ENCODE measurements at regions not wholly inside any gene's neighbourhood (a gene's known extent, or its start where the extent isn't known, plus 50 kb on each side); places are given as distances from the start of the nearest gene placed in this dataset.

GRCh38 chr11:31964181-31964580 lies 126.7 kb upstream of the RCN1 start:
- DNase-seq (ENCODE audit: low spot score) = no peak

GRCh38 chr11:31960126-31960525 lies 130.7 kb upstream of the RCN1 start:
- no peak for DNase-seq (ENCODE audit: low spot score)
- Histone ChIP-seq H3K4me3 (no peak overlapping the region), H3K4me1 (no peaks in the 10 kb centered on the region), H3K9me3 (no peaks in the 10 kb centered on the region), H3K27ac (no peak overlapping the region), H3K27me3 (no peaks in the 10 kb centered on the region), H3K36me3 (no peaks in the 10 kb centered on the region)
- TF ChIP-seq CTCF (IDR thresholded peaks at IDR 0.05) = no peak

More at GRCh38 chr11:31964181-31964580, 126.7 kb upstream of the RCN1 start:
- Histone ChIP-seq H3K27ac (no peak overlapping the region), H3K36me3 (no peaks in the 10 kb centered on the region), H3K27me3 (no peaks in the 10 kb centered on the region), H3K4me3 (no peak overlapping the region), H3K4me1 (no peaks in the 10 kb centered on the region), H3K9me3 (no peaks in the 10 kb centered on the region)
- no peak for TF ChIP-seq CTCF (IDR thresholded peaks at IDR 0.05)

- DNase-seq (ENCODE audit: low spot score) = no peak
- Histone ChIP-seq H3K27me3 (no peaks in the 10 kb centered on the region), H3K36me3 (no peaks in the 10 kb centered on the region), H3K4me3 (no peak overlapping the region), H3K9me3 (no peaks in the 10 kb centered on the region), H3K4me1 (no peaks in the 10 kb centered on the region), H3K27ac (no peak overlapping the region)
- no peak for TF ChIP-seq CTCF (IDR thresholded peaks at IDR 0.05)
These were observed 131.2 kb upstream of the RCN1 start for GRCh38 chr11:31959716-31960115.

- no peak overlapping the region for H3K4me3 ChIP-seq
- no peak overlapping the region for H3K27ac ChIP-seq
- H3K27me3 ChIP-seq = no peaks in the 10 kb centered on the region
- H3K4me1 ChIP-seq = no peaks in the 10 kb centered on the region
- no peaks in the 10 kb centered on the region for H3K36me3 ChIP-seq
- peak; percentile 60 to 87 for TF ChIP-seq CTCF (IDR thresholded peaks at IDR 0.05)
- H3K9me3 ChIP-seq = no peaks in the 10 kb centered on the region
- DNase-seq (ENCODE audit: low spot score) = peak; percentile 66
These were observed 132.7 kb upstream of the RCN1 start for GRCh38 chr11:31958076-31958735.

GRCh38 chr11:31957674-31958073 lies 133.2 kb upstream of the RCN1 start:
- DNase-seq (ENCODE audit: low spot score) = no peak
- no peaks in the 10 kb centered on the region for H3K4me1 ChIP-seq
- no peaks in the 10 kb centered on the region for H3K36me3 ChIP-seq
- no peak overlapping the region for H3K27ac ChIP-seq
- no peaks in the 10 kb centered on the region for H3K27me3 ChIP-seq
- H3K9me3 ChIP-seq = no peaks in the 10 kb centered on the region
- no peak for TF ChIP-seq CTCF (IDR thresholded peaks at IDR 0.05)
- H3K4me3 ChIP-seq = no peak overlapping the region

- no peak for TF ChIP-seq CTCF (IDR thresholded peaks at IDR 0.05)
- Histone ChIP-seq H3K36me3 (no peaks in the 10 kb centered on the region), H3K9me3 (no peaks in the 10 kb centered on the region), H3K27ac (no peak overlapping the region), H3K4me3 (no peak overlapping the region), H3K4me1 (no peaks in the 10 kb centered on the region), H3K27me3 (no peaks in the 10 kb centered on the region)
- no peak for DNase-seq (ENCODE audit: low spot score)
These were observed 134.6 kb upstream of the RCN1 start for GRCh38 chr11:31956310-31956709.

All from right atrium auricular region (tissue), 2 donors.